ENCODE measurements at regions not wholly inside any gene's neighbourhood (a gene's known extent, or its start where the extent isn't known, plus 50 kb on each side); places are given as distances from the start of the nearest gene placed in this dataset.

DNA sequence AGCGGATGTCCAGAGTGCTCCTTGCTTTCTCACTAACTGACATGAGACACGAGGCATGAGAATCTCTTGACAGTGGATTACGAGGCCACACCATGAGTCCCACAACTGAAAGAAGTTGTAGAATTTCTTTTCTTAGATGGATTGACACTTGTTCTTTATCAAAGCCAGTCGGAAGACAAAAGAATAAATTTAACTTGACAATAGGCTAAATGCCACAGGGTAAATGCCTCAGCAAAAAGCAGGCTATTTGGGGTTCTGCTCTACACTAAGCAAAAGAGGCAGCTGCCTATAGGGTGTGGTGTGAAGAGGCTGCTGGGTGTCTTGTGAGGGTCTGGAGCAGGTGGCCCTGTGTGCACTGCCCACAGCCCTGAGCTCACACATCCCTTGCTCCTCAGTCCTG, 135.1 kb upstream of the SEMA6D start:
- TF ChIP-seq POLR2A (IDR thresholded peaks at IDR 0.05) = no peak
- TF ChIP-seq, protein P1, sequence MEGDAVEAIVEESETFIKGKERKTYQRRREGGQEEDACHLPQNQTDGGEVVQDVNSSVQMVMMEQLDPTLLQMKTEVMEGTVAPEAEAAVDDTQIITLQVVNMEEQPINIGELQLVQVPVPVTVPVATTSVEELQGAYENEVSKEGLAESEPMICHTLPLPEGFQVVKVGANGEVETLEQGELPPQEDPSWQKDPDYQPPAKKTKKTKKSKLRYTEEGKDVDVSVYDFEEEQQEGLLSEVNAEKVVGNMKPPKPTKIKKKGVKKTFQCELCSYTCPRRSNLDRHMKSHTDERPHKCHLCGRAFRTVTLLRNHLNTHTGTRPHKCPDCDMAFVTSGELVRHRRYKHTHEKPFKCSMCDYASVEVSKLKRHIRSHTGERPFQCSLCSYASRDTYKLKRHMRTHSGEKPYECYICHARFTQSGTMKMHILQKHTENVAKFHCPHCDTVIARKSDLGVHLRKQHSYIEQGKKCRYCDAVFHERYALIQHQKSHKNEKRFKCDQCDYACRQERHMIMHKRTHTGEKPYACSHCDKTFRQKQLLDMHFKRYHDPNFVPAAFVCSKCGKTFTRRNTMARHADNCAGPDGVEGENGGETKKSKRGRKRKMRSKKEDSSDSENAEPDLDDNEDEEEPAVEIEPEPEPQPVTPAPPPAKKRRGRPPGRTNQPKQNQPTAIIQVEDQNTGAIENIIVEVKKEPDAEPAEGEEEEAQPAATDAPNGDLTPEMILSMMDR (IDR thresholded peaks at IDR 0.05) = no peak

Measured in thyroid gland (tissue), 4 donors.